SK-N-SH (cell line): ENCODE measurements at regions not wholly inside any gene's neighbourhood (a gene's known extent, or its start where the extent isn't known, plus 50 kb on each side); places are given as distances from the start of the nearest gene placed in this dataset.

Experiments used
- CTCF ChIP-seq: fragments of 200-600 bp; sonication (generic); IDR thresholded peaks from 2 replicates; pipeline ENCODE4 v1.6.1; 2017; ENCODE audit warnings: antibody characterized with exemption, mild to moderate bottlenecking, moderate library complexity
- EP300 ChIP-seq, 2 experiments: IDR thresholded peaks; 2 replicates each; pipeline versions ENCODE4 v1.4.0 to v1.6.1; 2012; ENCODE audit warnings: borderline replicate concordance in 1 of 2, low read depth in 1 of 2, low read length in 1 of 2
- MXI1 ChIP-seq: IDR thresholded peaks from 2 replicates; pipeline ENCODE4 v1.6.1; 2012; ENCODE audit warnings: mild to moderate bottlenecking, low read depth, low read length, improper control_type of control experiment
- RFX5 ChIP-seq: IDR thresholded peaks from 2 replicates; pipeline ENCODE4 v1.6.1; 2012; ENCODE audit warnings: mild to moderate bottlenecking, improper control_type of control experiment, low read length
- SIN3A ChIP-seq: IDR thresholded peaks from 2 replicates; pipeline ENCODE4 v1.6.1; 2012; ENCODE audit warnings: low read depth, mild to moderate bottlenecking, low read length, moderate library complexity, borderline replicate concordance
- SMC3 ChIP-seq: IDR thresholded peaks from 2 replicates; pipeline ENCODE4 v1.6.1; 2012; ENCODE audit warnings: low read depth, low read length, improper control_type of control experiment
- TAF1 ChIP-seq: IDR thresholded peaks from 2 replicates; pipeline ENCODE4 v1.6.1; 2012; ENCODE audit warnings: low read depth, mild to moderate bottlenecking, low read length, moderate library complexity, borderline replicate concordance
- TEAD4 ChIP-seq: IDR thresholded peaks from 2 replicates; pipeline ENCODE4 v1.4.0; 2012; ENCODE audit warnings: mild to moderate bottlenecking, borderline replicate concordance; ENCODE audit not compliant: insufficient read depth
- USF2 ChIP-seq: fragments of 150-350 bp; IDR thresholded peaks from 2 replicates; pipeline ENCODE4 v1.6.1; 2017; ENCODE audit warnings: antibody characterized with exemption, low read length, low read depth, borderline replicate concordance

GRCh38 chr14:62557416-62557815, 487.8 kb downstream of the KCNH5 start:
- TF ChIP-seq CTCF (no peak), EP300 (IDR thresholded peaks at IDR 0.05; ENCODE audit: borderline replicate concordance in 1 of 2, low read depth in 1 of 2, low read length in 1 of 2) (no peak), RFX5 (no peak), TAF1 (no peak), SMC3 (no peak), USF2 (no peak), MXI1 (no peak), TEAD4 (no peak), SIN3A (no peak)
